MM.1S (cell line): ENCODE measurements at regions not wholly inside any gene's neighbourhood (a gene's known extent, or its start where the extent isn't known, plus 50 kb on each side); places are given as distances from the start of the nearest gene placed in this dataset.

ENCODE experiments used
- DNase-seq: peaks from one replicate; pipeline ENCODE4 v3.0.0-alpha.2; 2015
- H2AFZ ChIP-seq: fragments of 300-600 bp; sonication (generic); 2 replicates; pipeline ENCODE4 v1.6.0; 2016; ENCODE audit warnings: antibody characterized with exemption, low read length
- H3F3A ChIP-seq: fragments of 300-600 bp; sonication (generic); 2 replicates; pipeline ENCODE4 v1.6.1; 2016; ENCODE audit warnings: mild to moderate bottlenecking, antibody characterized with exemption, low read length, moderate library complexity, mixed read lengths; ENCODE audit not compliant: insufficient read depth
- H3K27ac ChIP-seq: fragments of 300-600 bp; sonication (generic); 2 replicates; pipeline ENCODE4 v1.5.1; 2016; ENCODE audit warnings: mild to moderate bottlenecking, low read length
- H3K27me3 ChIP-seq: fragments of 300-600 bp; sonication (generic); replicated peaks from 2 replicates; pipeline ENCODE4 v1.6.0; 2016; ENCODE audit warnings: low read length; ENCODE audit not compliant: insufficient read depth
- H3K36me3 ChIP-seq: fragments of 300-600 bp; sonication (generic); replicated peaks from 2 replicates; pipeline ENCODE4 v1.6.1; 2016; ENCODE audit warnings: mild to moderate bottlenecking, low read length, mixed read lengths; ENCODE audit not compliant: insufficient read depth
- H3K4me1 ChIP-seq: fragments of 300-600 bp; sonication (generic); 2 replicates; pipeline ENCODE4 v1.6.1; 2016; ENCODE audit warnings: low read length, mixed read lengths
- H3K4me2 ChIP-seq: fragments of 300-600 bp; sonication (generic); 2 replicates; pipeline ENCODE4 v1.6.0; 2016; ENCODE audit warnings: low read depth, low read length
- H3K4me3 ChIP-seq: fragments of 300-600 bp; sonication (generic); 2 replicates; pipeline ENCODE4 v1.5.1; 2016; ENCODE audit warnings: low read length, mixed read lengths
- H3K79me2 ChIP-seq: fragments of 300-600 bp; sonication (generic); 2 replicates; pipeline ENCODE4 v1.6.1; 2016; ENCODE audit warnings: mixed run types, low read length, mixed read lengths
- H3K9ac ChIP-seq: fragments of 300-600 bp; sonication (generic); 2 replicates; pipeline ENCODE4 v1.6.1; 2016; ENCODE audit warnings: low read length, mixed read lengths
- H3K9me2 ChIP-seq: fragments of 300-600 bp; sonication (generic); replicated peaks from 2 replicates; pipeline ENCODE4 v1.6.1; 2016; ENCODE audit warnings: mild to moderate bottlenecking, low read length, mixed read lengths; ENCODE audit not compliant: insufficient read depth
- H3K9me3 ChIP-seq: fragments of 300-600 bp; sonication (generic); replicated peaks from 2 replicates; pipeline ENCODE4 v1.6.1; 2016; ENCODE audit warnings: mild to moderate bottlenecking, low read length, mixed read lengths; ENCODE audit not compliant: insufficient read depth
- H4K20me1 ChIP-seq: fragments of 300-600 bp; sonication (generic); 2 replicates; pipeline ENCODE4 v1.6.1; 2016; ENCODE audit warnings: mild to moderate bottlenecking, low read length, moderate library complexity, mixed read lengths; ENCODE audit not compliant: insufficient read depth
- CTCF ChIP-seq: fragments of 300-600 bp; sonication (generic); IDR thresholded peaks from 2 replicates; pipeline ENCODE4 v1.5.1; 2016; ENCODE audit warnings: antibody characterized with exemption, low read length, mixed read lengths
- EZH2 ChIP-seq: fragments of 300-600 bp; sonication (generic); optimal IDR thresholded peaks from 2 replicates; pipeline ENCODE3; 2017; ENCODE audit warnings: low read depth, mild to moderate bottlenecking, antibody characterized with exemption, low read length, mixed read lengths
- EZH2phosphoT487 ChIP-seq: fragments of 300-600 bp; sonication (generic); IDR thresholded peaks from 2 replicates; pipeline ENCODE4 v1.6.1; 2018; ENCODE audit warnings: antibody characterized with exemption, low read length

DNA sequence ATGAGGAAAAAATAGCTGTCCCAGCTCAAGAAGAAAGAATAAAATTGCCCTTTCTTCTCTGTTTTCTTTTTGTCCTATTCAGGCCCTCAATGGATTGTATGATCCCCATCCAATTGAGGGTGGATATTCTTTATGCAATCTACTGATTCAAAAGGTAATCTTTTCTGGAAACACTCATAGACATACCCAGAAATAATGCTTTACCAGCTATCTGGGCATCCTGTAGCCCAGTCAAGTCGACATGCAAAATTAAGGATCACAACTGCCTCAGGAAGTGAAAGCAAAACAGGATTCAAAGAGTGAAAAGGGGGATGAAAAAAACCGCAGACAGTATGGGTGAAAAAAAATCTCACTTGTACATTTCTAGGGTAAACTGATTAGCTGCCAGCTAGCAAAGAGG, 410.1 kb downstream of the TBC1D32 start:
- no peaks in the 10 kb centered on the region for H3K27me3 ChIP-seq
- H3K9me2 ChIP-seq = no peaks in the 10 kb centered on the region
- no peak overlapping the region for H2AFZ ChIP-seq
- H4K20me1 ChIP-seq = no peaks in the 10 kb centered on the region
- no peaks in the 10 kb centered on the region for H3F3A ChIP-seq
- no peak for TF ChIP-seq CTCF
- no peak for TF ChIP-seq EZH2phosphoT487
- no peak for TF ChIP-seq EZH2
- DNase-seq = no peak
- no peak overlapping the region for H3K4me2 ChIP-seq
- no peaks in the 10 kb centered on the region for H3K9me3 ChIP-seq
- H3K27ac ChIP-seq = no peak overlapping the region
- no peaks in the 10 kb centered on the region for H3K4me1 ChIP-seq
- no peak overlapping the region for H3K9ac ChIP-seq
- H3K79me2 ChIP-seq = no peaks in the 10 kb centered on the region
- H3K4me3 ChIP-seq = no peak overlapping the region
- no peaks in the 10 kb centered on the region for H3K36me3 ChIP-seq

GRCh38 chr6:120918137-120918536, 416.1 kb downstream of the TBC1D32 start:
- TF ChIP-seq EZH2 (no peak), CTCF (no peak), EZH2phosphoT487 (no peak)
- H3K4me2 ChIP-seq = no peak overlapping the region
- no peaks in the 10 kb centered on the region for H3K36me3 ChIP-seq
- H3K27me3 ChIP-seq = no peaks in the 10 kb centered on the region
- H3K4me1 ChIP-seq = no peaks in the 10 kb centered on the region
- no peak overlapping the region for H2AFZ ChIP-seq
- DNase-seq = peak; percentile 49
- no peak overlapping the region for H3K4me3 ChIP-seq
- H3F3A ChIP-seq = no peaks in the 10 kb centered on the region
- no peak overlapping the region for H3K27ac ChIP-seq
- no peaks in the 10 kb centered on the region for H4K20me1 ChIP-seq
- no peaks in the 10 kb centered on the region for H3K79me2 ChIP-seq
- H3K9me2 ChIP-seq = no peaks in the 10 kb centered on the region
- H3K9ac ChIP-seq = no peak overlapping the region
- H3K9me3 ChIP-seq = no peaks in the 10 kb centered on the region

DNA sequence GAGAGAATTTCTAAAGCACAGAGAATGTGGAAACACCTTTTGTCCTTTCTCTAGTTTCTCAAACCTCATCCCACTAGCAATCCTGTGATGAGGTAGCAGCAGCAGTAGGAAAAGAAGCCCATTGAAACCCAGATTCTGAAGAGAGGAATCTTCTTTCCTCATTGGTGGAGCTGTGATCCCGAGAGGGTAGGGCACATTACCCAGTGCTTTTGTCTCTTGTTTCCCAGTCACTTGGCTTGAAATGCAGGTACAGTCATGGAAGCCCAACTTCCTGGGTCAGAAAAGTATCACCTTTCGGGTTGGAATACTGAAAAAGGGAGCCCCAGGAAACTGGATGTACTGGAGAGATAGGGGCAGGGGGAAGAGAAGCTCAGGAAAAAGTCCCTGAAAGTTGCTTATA, 417.4 kb downstream of the TBC1D32 start:
- H3K4me2 ChIP-seq = no peak overlapping the region
- H3F3A ChIP-seq = no peaks in the 10 kb centered on the region
- no peak overlapping the region for H3K9ac ChIP-seq
- H3K27me3 ChIP-seq = no peaks in the 10 kb centered on the region
- DNase-seq = no peak
- H3K4me3 ChIP-seq = no peak overlapping the region
- no peak overlapping the region for H2AFZ ChIP-seq
- H3K9me3 ChIP-seq = no peaks in the 10 kb centered on the region
- no peak overlapping the region for H3K27ac ChIP-seq
- H3K4me1 ChIP-seq = no peaks in the 10 kb centered on the region
- no peaks in the 10 kb centered on the region for H4K20me1 ChIP-seq
- no peaks in the 10 kb centered on the region for H3K79me2 ChIP-seq
- H3K9me2 ChIP-seq = no peaks in the 10 kb centered on the region
- no peaks in the 10 kb centered on the region for H3K36me3 ChIP-seq
- TF ChIP-seq EZH2 (no peak), CTCF (no peak), EZH2phosphoT487 (no peak)
